ENCODE measurements at regions not wholly inside any gene's neighbourhood (a gene's known extent, or its start where the extent isn't known, plus 50 kb on each side); places are given as distances from the start of the nearest gene placed in this dataset.

DNA sequence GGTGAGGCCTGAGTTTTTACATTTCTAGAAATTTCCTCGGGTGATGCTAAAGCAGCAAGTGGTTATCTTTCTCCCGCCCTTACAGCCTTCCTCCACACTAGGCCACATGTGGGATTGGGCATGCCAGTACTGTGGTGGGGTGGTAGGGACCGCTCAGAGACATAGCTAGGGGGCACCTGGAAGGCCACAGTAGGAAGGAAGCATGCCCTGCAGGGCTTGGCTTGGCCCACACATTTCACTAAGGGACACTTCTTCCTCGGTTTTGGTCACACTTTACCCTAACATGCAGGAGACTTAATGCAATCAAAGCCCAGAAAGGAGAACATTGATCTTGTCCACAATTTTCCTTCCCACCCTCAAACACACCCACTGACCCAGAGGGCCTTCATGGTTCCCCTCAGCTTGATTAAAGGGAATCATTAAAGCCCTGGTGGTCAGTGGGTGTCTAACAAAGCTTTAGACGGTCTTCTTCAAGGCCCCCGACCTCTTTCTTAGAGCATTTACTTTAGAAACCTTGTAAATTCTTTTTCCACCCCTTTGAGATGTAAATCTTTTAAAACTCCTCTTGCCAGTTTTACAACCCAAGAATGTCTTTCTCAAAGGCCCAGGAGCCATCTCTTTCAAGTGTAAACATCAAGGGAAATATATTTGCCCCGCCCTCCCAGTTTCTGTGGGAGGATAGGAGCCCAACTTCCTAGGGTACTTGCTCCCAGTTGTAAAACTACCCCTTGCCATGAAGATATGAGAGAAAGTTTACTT, 246.4 kb upstream of the PTBP2 start:
- H3K9me3 ChIP-seq, result no peaks in the 10 kb centered on the region
- intact Hi-C loops (cut with DNase I), result no loop called here
- no peaks in the 10 kb centered on the region for H3K36me3 ChIP-seq
- H3K4me3 ChIP-seq (replicated peaks in 1 of 3), result no peak overlapping the region
- DNase-seq, result no peak
- TF ChIP-seq, protein P1, sequence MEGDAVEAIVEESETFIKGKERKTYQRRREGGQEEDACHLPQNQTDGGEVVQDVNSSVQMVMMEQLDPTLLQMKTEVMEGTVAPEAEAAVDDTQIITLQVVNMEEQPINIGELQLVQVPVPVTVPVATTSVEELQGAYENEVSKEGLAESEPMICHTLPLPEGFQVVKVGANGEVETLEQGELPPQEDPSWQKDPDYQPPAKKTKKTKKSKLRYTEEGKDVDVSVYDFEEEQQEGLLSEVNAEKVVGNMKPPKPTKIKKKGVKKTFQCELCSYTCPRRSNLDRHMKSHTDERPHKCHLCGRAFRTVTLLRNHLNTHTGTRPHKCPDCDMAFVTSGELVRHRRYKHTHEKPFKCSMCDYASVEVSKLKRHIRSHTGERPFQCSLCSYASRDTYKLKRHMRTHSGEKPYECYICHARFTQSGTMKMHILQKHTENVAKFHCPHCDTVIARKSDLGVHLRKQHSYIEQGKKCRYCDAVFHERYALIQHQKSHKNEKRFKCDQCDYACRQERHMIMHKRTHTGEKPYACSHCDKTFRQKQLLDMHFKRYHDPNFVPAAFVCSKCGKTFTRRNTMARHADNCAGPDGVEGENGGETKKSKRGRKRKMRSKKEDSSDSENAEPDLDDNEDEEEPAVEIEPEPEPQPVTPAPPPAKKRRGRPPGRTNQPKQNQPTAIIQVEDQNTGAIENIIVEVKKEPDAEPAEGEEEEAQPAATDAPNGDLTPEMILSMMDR (IDR thresholded peaks at IDR 0.05), result no peak
- TF ChIP-seq POLR2A (IDR thresholded peaks at IDR 0.05), result no peak
- H3K27ac ChIP-seq, result no peak overlapping the region
- H3K27me3 ChIP-seq, result no peaks in the 10 kb centered on the region
- WGBS, 2 donors, result 80 to 85% methylated on average over 7 of the region's 7 CpGs
- H3K4me1 ChIP-seq, result no peaks in the 10 kb centered on the region

DNA sequence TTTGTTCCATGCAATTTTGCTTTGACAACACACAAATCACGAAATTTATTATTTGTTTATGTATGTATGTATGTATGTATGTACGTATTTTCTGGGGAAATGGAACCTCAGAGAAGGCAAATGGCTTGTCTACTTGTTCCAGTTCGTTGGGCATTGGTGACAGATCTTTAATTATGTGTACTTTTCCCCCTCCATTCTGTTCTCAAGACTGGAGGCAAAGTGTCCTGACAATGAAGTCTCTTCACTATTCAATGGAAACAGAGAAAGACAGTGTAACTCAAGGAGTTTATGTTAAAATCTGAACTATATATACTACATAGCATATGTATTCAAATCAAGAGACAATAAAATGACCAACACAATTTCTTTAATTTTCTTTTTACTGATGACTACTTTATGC, 245.7 kb upstream of the PTBP2 start:
- Histone ChIP-seq H3K4me3 (replicated peaks in 1 of 3) (no peak overlapping the region), H3K27me3 (no peaks in the 10 kb centered on the region), H3K27ac (no peak overlapping the region), H3K9me3 (no peaks in the 10 kb centered on the region), H3K4me1 (no peaks in the 10 kb centered on the region), H3K36me3 (no peaks in the 10 kb centered on the region)
- TF ChIP-seq POLR2A (IDR thresholded peaks at IDR 0.05), result no peak
- TF ChIP-seq, protein P1 (IDR thresholded peaks at IDR 0.05), result no peak
- intact Hi-C loops (cut with DNase I), result no loop called here
- WGBS, 2 donors, result 61% methylated on average over 3 of the region's 3 CpGs
- no peak for DNase-seq

DNA sequence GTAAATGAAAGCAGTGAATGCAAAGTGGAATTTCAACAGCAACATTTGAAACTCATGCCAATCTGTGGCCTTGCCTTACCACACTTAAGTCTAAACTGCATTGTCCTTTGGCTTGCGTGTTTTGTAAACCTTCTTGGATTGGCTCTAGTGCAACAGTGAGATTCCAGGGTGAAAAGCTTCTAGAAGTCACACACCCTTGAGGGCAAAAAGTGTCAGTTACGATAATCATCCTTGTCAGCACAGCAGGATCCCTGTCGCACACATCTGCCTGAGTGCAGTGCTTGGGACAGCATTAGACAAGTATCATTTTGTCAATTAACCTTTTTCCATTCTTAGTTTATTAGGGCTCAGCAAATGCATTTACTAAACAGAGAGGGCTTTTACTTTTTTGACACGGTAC, 243.4 kb upstream of the PTBP2 start:
- no peak for DNase-seq
- H3K27me3 ChIP-seq, result no peaks in the 10 kb centered on the region
- H3K36me3 ChIP-seq, result no peaks in the 10 kb centered on the region
- no peaks in the 10 kb centered on the region for H3K4me1 ChIP-seq
- intact Hi-C loops (cut with DNase I), result no loop called here
- H3K27ac ChIP-seq, result no peak overlapping the region
- no peak overlapping the region for H3K4me3 ChIP-seq (replicated peaks in 1 of 3)
- TF ChIP-seq POLR2A (IDR thresholded peaks at IDR 0.05), result no peak
- TF ChIP-seq, protein P1 (IDR thresholded peaks at IDR 0.05), result no peak
- H3K9me3 ChIP-seq, result no peaks in the 10 kb centered on the region
- 81 to 83% methylated on average over 4 of the region's 4 CpGs for WGBS, 2 donors

DNA sequence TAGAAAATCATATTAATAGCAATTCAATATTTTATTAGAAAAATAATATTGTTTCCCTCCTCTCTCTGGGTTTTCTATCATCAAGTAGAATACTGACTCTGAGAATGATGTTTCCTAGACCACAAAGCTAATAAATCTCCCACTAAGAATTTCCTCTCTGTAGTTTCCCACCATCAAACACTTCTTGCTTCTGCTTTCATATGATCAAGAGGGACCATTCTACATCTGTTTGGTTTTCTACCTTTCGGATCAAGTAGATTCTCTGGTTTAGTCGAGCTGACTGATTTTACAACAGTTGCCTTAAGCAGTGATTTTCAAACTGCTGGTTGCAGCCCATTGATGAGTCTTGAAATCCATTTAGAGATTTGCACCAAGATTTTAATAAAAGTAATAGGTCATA, 240.2 kb upstream of the PTBP2 start:
- no peaks in the 10 kb centered on the region for H3K4me1 ChIP-seq
- no peak overlapping the region for H3K4me3 ChIP-seq (replicated peaks in 1 of 3)

DNA sequence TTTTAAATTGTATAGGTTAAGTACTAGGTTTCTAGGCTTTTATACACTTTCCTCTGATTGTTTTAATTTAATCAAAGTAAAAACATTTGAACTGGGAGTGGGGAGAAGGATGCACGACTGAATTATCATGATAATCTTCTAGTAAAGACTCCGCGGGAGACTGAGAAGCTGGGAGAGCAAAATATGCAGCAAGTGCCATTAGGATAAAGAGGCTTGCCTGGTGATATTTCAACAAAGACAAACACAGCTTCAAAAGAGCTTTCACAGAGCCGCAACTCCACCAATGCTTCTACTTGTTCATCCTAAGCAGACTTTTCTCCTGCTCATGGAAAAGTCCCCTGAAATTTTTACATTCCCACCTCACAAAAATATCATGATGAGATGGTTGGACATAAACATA, 239.0 kb upstream of the PTBP2 start:
- H3K27ac ChIP-seq, result no peak overlapping the region
- H3K9me3 ChIP-seq, result no peaks in the 10 kb centered on the region

More for the DNA sequence above, 240.2 kb upstream of the PTBP2 start:
- TF ChIP-seq, protein P1 (IDR thresholded peaks at IDR 0.05), result no peak
- TF ChIP-seq POLR2A (IDR thresholded peaks at IDR 0.05), result no peak
- intact Hi-C loops (cut with DNase I), result no loop called here
- H3K27me3 ChIP-seq, result no peaks in the 10 kb centered on the region
- no peak overlapping the region for H3K27ac ChIP-seq
- H3K36me3 ChIP-seq, result no peaks in the 10 kb centered on the region
- 59 to 61% methylated on average over 2 of the region's 2 CpGs for WGBS, 2 donors
- no peak for DNase-seq
- no peaks in the 10 kb centered on the region for H3K9me3 ChIP-seq

More for the DNA sequence above, 239.0 kb upstream of the PTBP2 start:
- 39 to 46% methylated on average over 4 of the region's 4 CpGs for WGBS, 2 donors
- no peak for DNase-seq
- TF ChIP-seq, protein P1 (IDR thresholded peaks at IDR 0.05), result no peak
- no peak for TF ChIP-seq POLR2A (IDR thresholded peaks at IDR 0.05)
- Histone ChIP-seq H3K4me1 (no peaks in the 10 kb centered on the region), H3K36me3 (no peaks in the 10 kb centered on the region), H3K4me3 (replicated peaks in 1 of 3) (no peak overlapping the region), H3K27me3 (no peaks in the 10 kb centered on the region)
- intact Hi-C loops (cut with DNase I), result no loop called here

All from thyroid gland (tissue), 4 donors.